GM18498 (cell line): ENCODE measurements at regions not wholly inside any gene's neighbourhood (a gene's known extent, or its start where the extent isn't known, plus 50 kb on each side); places are given as distances from the start of the nearest gene placed in this dataset.

Source experiments
- ATAC-seq: cut with Tn5 transposase; IDR thresholded peaks from one replicate; pipeline ENCODE4 v1.9.1; 2021; ENCODE audit warnings: mild to moderate bottlenecking, moderate library complexity; ENCODE audit not compliant: unreplicated experiment

DNA sequence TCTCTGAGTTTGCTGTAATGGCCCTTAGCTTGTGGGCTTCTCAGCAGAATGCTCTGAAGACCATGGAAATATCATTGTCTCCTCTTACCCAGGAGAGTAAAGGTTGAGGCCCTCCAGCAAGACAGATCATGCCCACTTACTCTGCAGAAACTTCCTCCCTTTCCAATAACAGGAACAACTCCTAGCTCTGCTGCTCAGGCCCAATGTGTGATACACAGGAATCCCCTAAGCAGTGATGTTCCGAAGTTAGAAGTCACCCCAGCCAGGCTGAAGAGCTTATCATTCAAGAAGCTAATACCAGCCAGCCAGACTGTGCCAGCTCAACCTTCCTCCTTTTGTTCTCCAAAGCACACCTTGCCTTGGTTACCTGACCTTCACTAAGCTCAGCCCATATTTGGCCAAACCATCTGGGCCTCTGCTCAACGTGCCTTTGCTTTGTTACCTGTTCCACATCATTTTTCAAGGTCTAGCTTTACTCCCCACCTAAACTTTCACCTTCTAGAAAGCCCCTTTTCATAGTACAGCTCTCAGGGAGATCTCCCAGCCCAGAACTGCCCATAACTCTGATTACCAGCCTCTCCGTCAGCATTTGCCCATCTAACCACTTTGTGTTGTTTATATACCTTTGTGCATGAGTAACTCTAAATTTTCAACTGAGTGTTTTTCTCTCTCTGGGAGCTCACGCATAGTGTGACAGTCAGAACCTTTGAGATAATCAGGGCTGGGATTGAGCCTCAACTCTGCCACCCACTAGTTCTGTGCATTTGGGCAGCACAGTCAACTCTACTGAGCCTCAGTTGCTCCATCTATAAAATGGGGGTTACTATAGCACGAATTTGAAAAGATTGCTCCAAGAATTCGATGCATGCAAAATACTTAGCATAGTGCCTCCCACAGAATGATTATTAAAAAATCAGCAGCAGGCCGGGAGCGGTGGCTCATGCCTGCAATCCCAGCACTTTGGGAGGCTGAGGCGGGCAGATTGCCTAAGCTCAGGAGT, 107.6 kb upstream of the CPEB4 start:
- ATAC-seq = no peak

DNA sequence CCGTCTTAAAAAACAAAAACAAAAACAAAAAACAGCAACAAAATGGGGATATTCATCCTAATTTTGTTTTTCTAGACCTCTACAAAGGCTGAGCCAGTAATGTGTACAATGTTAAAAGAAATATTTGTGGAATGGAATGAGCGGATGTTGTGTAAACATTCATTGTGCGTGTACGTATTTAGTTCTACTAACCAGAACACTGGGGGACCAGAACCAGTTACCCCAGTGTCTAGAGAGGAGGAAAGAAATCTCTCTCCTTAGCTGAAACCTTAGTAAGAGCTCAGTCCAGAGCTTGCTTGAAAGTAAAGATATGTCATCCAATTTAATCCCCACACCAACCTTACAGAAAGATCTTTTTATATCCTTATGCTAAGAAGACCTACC, 106.7 kb upstream of the CPEB4 start:
- no peak for ATAC-seq

DNA sequence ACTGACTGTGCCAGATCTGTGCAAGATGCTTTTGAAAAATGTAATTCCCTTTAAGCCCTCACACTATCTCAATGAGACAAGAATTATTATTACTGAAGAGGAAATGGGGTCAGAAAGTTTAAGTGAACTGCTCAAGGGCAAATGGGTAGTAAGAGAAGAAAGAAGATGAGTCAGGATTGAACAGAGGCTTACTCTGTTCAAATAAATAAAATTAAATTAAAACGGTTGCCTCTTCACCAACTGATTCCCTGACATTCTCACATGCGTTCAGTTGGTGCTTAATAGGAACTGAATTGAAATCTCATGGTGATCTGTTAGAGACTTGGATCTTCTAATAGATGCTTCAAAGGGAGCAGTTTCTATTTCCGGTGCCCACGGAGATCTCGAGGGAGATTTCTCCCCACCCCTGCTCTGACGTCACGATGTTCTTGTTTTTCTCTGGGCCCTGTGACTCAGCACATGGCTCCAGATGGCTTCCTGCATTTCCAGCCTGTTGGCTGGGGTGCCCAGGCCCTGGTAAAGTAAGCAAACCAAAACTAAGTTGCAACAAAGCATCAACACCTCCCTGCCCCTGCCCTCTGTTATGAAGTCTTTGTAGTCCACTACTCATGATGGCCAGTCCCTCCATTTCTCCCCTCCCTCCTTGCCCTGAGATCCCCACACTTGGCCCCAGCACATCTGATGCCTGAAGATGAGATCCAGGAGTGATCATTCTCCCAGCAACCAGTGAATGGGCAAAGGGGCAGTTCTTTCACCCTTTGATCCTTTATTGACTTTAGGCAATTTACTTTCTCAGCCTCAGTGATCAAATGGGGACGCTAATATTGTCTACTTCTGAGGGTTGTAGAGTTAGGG, 106.1 kb upstream of the CPEB4 start:
- ATAC-seq = no peak

DNA sequence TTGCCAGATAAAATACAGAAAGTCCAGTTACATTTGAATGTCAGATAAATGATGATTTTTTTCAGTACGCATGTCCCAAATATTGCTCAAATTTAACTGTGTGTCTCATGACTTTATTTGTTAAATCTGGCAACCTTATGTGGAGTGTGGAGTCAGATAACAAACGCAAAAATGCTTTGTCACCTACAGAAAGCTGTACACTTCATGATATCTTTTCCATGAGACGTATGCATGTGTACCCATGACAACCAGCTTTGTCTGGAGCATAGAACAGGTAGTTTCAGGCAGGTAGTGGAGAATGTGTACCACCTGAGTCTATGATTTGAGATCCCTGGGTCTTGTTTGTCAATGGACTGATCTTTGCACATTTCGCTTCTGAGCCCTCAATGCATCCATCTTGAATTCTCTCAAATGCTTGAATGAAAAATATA, 105.5 kb upstream of the CPEB4 start:
- ATAC-seq = no peak

DNA sequence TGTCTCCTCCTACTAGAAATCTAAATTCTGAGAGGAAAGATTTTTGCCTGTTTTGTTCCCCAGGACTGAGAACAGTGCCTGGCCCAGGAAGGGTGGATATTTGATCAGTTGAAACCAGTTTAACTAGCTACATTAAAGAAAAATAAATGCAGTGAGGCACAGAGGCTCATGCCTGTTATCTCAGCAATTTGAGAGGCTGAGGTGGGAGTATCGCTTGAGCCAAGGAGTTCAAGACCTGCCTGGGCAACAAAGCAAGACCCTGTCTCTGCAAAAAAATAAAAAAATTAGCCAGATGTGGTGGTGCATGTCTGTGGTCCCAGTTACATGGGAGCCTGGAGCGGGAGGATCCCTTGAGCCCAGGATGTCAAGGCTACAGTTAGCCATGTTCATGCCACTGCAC, 104.8 kb upstream of the CPEB4 start:
- ATAC-seq = no peak

DNA sequence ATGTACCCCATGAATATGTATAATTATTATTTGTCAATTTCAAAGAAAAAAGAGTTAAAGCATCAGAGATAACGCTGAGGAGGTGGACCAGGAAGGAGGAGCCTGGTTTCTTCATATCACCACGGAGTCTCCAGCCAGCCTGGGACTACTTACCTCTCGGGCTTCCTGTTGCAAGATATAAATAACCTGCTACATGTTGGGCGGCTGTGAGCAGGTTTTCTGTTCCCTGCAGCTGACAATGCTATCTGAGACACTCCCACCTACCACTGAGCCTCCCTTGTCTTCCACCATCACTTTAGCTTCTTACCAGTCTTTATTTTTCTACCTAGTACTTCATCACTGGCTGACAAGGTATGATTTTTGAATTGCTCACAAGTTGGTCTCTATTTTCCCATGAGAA, 102.7 kb upstream of the CPEB4 start:
- ATAC-seq = no peak

DNA sequence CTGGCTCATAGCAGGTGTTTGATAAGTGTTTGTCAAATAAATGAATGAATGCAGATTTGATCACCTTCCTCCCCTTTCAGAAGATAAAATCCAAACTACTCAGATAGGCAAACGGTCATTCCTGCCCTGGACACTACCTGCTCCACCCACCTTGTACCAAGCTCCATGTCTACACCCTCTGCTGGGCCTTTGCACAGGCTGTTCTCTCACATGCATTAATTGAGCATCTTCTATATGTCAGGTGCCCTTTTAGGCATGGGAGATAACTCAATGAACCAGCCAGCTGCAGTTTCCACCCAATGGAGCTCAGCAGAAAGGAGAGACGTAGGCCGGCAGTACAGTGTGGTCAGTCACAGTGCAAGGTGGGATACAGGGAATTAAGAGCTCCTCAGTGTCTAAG, 102.3 kb upstream of the CPEB4 start:
- ATAC-seq = no peak

DNA sequence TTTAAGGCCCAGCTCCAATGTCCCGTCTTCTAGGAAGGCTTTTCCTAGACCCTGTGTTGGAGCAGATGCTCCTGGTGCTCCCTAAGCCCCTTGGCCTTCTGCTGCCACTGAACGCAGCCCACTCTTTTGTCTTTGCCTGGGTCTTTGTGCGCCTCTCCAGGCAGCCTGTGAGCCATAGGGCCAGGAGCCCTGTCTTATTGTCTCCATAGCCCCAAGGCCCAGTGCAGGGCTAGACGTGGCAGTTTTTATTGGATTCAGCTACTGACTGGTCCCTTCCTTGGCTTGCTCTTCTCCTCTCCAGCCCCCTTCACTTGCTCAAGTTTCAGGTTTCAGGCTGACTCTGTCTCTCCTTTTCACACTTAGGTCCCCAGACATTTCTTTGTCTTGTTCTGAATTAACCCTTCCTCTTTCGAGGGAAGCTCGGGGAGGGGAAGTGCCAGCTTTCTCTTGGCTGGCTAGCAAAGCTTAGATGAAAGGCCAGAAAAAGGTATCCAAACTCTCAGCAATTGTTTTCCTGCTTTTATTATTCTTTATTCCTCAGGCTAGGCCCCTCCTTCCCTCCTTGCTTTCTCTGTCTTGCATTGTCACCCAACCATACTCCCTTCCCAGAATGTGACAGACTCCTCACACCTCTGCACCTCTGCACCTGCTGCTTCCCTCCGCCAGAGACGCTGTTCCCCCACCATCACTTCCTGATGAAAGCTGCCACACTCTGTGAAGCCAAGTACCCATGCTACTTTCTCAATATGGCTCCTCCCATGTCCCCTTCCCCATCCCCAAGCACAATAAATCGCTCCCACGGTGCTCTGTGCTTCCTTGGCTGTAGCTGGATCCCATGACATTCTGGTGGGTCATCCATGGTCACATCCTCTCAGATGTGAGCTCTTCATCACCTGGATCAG, 101.6 kb upstream of the CPEB4 start:
- peak; percentile 71 for ATAC-seq

DNA sequence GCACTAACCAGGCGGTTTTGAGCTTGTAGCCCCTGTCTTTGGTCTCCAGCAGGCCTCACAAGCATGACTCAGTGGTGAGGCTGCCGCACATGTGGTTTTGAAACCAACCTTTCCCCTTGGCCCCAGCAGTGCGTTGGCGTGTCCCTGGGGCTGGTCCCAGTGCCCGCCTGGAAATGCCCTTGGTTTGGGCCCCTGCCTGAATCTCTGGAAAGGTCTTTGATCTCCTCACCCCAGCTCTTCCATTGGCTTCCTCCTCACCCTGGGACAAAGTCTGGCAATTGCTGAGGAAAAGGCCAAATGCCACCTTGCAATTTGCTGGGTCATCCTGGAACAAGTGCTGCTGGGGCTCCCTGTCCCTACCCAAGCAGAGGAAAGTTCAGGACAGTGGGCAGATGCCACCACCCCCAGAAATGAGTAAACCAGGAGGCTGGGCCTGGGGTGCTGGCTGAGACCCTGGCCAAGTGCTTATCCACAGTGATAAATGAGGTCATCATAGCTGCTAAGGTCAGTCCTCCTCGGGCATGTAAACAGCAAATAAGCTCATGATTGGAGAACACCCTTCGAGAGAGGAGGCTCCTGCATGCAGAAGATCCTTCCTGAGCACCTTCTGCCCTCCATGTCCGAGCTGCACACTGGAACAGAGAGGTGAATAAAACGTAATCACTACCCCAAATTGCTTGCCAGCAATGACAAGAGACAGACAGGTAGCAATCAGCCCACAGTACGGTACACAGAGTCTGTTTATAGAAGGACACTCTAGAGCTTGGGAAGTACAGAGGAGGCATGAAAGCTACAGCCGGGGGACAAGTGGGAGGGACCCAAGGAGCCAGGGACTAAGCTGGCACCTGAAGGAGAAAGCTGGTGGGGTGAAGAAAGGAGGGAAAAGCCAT, 98.9 kb upstream of the CPEB4 start:
- no peak for ATAC-seq

DNA sequence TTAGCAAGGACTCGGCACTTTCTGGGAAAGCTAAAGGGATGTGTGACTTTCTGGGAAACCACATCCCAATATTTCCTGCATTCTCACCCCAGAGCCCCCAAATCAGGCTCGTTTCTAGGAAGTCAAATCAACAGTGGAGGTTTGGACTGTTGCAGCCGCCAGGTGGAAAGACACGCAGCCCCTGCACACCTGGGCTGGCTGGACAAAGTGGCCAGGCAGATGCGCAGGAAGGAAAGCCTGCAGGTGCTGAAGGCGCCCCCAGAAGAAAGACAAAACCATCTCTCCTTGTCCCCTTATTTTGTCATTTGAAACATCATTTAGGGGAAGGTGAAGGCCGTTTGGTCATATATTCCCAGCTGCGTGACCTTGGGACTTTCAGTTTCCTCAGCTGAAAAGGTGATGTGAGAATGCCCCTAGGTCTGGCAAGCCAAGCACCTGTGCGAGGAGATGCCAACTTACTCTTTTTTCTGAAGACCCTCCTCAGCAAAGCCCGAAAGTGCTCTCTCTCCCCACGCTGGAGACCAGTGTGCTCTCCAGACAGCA, 97.9 kb upstream of the CPEB4 start:
- ATAC-seq = no peak

DNA sequence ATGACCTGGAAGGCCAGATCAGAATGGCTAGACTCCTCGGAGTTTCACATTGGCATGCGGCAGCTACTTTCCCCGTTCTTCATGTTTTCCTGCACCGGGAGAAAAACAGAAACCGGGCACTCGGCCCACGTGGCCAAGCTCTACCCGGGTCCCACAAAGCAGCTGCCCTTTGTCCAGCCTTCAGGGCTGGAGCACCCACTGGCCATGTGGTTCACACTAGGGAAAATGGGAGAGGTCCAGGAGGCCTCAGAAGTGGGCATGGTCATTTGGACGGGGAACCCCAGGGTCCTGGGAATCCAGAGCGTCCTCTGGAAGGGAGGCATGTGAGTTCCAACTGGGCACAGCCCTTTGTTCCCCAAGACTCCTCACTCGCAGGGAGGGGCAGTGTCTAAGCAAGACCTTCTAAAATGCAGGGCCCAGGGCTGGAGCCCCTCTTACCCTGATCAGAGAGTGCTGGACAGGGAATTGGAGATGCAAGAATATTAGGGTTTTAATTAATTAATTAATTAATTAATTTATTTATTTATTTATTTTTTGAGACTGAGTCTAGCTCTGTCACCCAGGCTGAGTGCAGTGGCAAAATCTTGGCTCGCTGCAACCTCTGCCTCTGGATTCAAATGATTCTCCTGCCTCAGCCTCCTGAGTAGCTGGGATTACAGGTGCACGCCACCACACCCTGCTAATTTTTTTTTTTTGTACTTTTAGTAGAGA, 97.2 kb upstream of the CPEB4 start:
- ATAC-seq = no peak

DNA sequence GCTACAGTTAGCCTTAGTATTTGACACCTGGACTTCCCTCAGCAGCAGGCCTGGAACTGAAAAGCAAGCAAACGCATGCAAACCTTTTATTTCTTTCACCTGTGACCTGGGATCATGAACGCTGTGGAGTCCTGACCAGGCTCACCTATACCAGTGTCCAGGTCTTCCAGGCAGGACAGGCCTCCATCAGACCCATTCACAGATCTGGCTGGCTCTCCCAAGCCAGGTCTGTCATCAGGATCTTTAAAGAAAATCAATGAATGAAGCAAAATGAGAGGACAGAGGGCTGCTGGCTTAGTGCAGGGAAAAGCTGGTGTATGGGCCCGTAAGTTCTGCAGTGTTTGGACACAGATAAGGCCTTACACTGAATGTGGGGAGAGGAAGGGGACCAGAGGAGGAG, 96.3 kb upstream of the CPEB4 start:
- no peak for ATAC-seq

DNA sequence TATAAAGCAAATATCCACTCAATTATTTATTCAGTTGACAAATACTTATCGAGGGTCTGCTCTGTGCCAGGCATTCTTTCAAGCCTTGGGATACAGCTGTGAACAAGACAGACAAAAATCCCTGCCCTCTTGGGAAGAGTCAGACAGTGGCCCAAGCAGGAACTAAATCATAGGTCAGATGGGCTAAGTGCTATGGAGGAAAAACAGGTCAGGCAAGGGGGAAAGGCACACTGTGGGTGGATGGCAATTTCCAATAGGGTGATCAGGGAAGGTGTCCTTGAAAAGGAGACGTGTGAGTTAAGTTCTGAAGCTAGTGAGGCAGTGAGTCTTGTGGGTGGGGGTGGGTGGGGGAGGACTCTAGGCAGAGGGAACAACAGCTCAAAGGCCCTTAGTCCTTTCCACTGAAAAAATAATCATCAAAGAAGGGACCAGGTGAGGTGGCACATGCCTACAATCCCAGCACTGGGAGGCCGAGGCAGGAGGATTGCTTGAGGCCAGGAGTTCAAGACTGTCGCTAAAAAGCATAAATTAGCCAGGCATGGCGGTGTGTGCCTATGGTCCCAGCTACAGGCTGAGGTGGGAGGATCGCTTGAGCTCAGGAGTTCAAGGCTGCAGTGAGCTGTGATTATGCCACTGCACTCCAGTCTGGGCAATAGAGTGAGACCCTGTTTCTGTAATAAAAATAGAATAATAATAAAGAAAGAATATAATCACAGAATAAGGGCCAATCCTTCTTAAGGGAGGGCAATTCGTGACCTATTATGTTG, 95.2 kb upstream of the CPEB4 start:
- no peak for ATAC-seq

DNA sequence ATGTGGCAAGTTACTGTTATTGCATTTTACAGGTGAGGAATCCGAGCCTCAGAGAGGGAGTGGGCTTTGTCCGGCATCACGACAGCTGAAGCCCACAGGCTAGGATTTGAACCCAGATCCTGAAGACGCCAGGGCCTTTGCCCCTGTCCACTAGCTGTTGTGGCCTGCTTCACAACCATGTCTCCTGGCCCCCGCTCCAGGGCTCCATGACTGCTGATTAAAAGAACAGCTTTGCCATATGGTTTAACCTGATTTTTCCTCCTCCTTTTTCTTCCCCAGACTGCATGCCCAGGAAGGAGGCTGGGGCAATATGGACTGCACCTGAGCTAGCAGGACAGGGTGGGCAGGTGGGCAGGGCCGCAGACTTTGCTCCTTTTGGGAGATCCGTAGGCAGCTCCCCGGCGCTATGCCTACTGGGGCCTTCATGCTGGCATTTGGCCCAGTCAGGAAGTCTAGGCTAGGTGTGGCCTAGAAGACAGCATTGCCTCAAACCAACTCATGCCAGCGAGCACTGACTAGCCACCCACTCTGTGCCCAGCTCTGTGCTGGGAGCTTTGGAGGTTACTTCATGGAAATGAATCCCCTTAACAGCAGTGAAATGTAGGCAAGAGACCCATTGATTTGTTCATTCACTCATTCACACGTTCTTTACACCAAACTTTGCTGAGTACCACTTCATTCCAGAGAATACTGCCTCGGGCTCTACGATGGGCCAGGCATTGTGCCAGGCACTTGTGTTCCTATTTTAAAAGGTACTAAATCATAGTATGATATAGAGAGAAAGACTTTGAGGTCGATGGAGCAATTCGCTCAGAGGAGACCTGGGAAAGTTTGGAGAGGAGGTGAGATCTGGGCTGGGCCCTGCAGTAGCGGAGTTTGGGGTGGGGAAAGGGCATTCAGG, 94.3 kb upstream of the CPEB4 start:
- ATAC-seq = no peak

DNA sequence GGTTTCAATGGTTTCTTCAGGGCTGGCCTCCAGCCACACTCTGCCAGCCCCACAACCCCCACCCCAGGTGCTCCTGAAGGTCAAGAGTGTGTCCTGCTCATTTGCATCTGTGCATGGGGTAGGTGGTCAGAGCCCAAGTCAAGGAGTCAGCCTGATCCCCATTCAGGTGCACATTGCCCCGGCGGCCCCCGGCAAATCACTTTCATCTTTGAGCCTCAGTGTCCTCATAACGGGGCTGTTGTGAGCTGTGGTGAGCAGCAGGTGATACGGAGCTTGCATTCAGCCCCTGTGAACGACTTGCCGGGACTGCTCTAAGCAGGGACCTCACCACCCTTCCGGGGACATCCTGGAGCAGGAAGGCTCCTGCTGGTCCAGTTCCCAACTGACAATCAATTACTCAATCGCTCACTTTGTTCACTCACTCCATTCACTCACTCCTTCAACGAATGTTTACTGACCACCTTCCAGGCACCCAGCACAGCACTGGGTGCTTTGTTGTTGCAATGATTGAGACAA, 93.2 kb upstream of the CPEB4 start:
- no peak for ATAC-seq

DNA sequence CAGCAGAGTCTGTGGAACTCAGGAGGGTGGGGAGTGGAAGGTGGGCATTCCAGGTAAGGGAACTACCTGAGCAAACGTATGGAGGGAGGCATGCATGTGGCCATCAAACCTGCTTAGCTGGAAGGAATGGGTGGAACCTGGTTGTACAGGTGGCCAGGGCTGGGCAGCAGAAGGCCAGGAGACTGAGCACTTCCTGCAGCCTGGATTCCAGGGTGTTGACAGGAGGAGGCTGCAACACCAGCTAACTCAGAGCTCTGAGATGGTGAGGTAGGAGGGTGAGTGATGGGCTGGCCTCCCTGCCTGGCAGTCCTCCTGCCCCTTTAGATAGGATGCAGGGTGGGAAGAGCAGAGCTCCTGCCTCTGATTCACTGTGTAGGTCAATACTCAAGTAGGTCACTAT, 92.5 kb upstream of the CPEB4 start:
- ATAC-seq = no peak
